ENCODE measurements at regions not wholly inside any gene's neighbourhood (a gene's known extent, or its start where the extent isn't known, plus 50 kb on each side); places are given as distances from the start of the nearest gene placed in this dataset.
A peak's percentile ranks its signal among the peaks of the same experiment; 100 is the strongest.

DNA sequence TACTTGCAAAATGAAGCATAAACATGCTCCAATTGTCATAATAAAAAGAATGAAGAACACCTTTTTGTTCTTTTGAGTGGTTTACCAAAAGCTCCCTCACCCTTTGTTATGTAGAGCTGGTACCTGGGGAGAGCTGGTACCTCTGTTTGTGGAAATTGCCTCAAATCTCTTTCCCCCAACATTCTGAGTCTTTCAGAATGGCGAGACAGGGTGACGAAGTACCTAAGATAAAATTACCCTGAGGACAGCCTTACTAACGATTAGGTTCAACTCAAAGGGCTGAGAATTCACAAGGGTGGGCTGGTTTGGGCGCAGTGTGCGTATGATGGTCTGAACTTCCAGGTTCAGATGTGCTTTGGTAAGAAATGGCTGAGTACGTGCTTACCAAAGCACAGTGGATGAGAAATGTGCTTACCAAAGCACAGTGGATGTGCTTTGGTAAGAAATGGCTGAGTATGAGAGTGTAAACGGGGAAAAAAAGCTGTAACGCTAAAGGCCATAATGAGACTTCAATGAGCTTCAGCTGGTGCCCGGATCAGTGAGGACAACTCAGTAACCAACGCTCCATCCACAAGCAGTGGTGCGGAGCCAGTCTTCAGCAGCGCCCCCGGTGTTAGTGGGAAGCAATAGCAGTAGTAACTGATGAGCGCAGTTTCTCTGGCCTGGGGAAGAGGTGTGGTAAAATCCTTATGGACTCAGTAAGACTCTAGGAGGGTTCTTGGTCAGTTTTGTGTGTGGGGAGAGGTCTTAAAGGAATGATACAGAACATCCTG is 72.3 kb upstream of the LRIG1 start:
- Histone ChIP-seq H3K27me3 (ENCODE audit: insufficient read depth, low read depth) (no peaks in the 10 kb centered on the region), H3K4me3 (no peak overlapping the region), H2AFZ (no peak overlapping the region), H3F3A (ENCODE audit: insufficient read depth, low read depth) (no peaks in the 10 kb centered on the region), H4K20me1 (ENCODE audit: insufficient read depth) (no peaks in the 10 kb centered on the region), H3K4me2 (no peak overlapping the region), H3K9me3 (ENCODE audit: insufficient read depth, low read depth) (no peaks in the 10 kb centered on the region), H3K79me2 (ENCODE audit: low read depth) (no peaks in the 10 kb centered on the region), H3K4me1 (replicated peaks; ENCODE audit: insufficient read depth) (no peaks in the 10 kb centered on the region), H3K36me3 (ENCODE audit: low read depth) (no peaks in the 10 kb centered on the region), H3K9me2 (ENCODE audit: insufficient read depth) (no peaks in the 10 kb centered on the region), H3K27ac (no peak overlapping the region)
- TF ChIP-seq CTCF (conservative IDR thresholded peaks at IDR 0.05) (peak; percentile 31; the same call in 1 of the 2 replicates), EZH2 (IDR thresholded peaks at IDR 0.05; ENCODE audit: low read depth) (no peak)
- POLR2A ChIA-PET (ENCODE audit: unreplicated experiment): no interaction called here
- CTCF ChIA-PET: no interaction called here
- intact Hi-C loops (cut with micrococcal nuclease; ENCODE audit: unreplicated experiment): no loop called here
- no peak for DNase-seq
- BruUV-seq (replicated peaks): no TSS peak

DNA sequence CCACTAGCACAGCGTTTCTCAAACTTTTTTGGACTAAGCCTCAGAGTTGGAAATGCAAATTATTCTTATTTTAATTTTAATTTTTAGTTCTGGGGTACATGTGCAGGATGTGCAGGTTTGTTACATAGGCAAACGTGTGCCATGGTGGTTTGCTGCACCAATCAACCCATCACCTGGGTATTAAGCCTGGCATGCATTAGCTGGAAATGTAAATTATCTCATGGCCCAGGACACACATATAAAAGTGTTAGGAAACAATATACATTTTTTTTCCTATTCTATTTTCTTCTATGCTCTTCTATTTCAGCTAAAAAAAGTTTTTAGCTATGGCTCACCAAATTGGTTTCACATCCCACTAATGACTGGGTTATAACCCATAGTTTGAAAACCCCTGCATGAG is 73.3 kb upstream of the LRIG1 start:
- no peak overlapping the region for H3K27ac ChIP-seq
- H2AFZ ChIP-seq: no peak overlapping the region
- H3K4me1 ChIP-seq (replicated peaks; ENCODE audit: insufficient read depth): no peaks in the 10 kb centered on the region
- no peaks in the 10 kb centered on the region for H3F3A ChIP-seq (ENCODE audit: insufficient read depth, low read depth)
- no peak overlapping the region for H3K4me3 ChIP-seq
- H3K9me3 ChIP-seq (ENCODE audit: insufficient read depth, low read depth): no peaks in the 10 kb centered on the region
- no peaks in the 10 kb centered on the region for H3K79me2 ChIP-seq (ENCODE audit: low read depth)
- no peaks in the 10 kb centered on the region for H3K27me3 ChIP-seq (ENCODE audit: insufficient read depth, low read depth)
- CTCF ChIA-PET: no interaction called here
- POLR2A ChIA-PET (ENCODE audit: unreplicated experiment): no interaction called here
- DNase-seq: no peak
- no peaks in the 10 kb centered on the region for H4K20me1 ChIP-seq (ENCODE audit: insufficient read depth)
- H3K9me2 ChIP-seq (ENCODE audit: insufficient read depth): no peaks in the 10 kb centered on the region
- BruUV-seq (replicated peaks): no TSS peak
- intact Hi-C loops (cut with micrococcal nuclease; ENCODE audit: unreplicated experiment): no loop called here
- TF ChIP-seq EZH2 (IDR thresholded peaks at IDR 0.05; ENCODE audit: low read depth): no peak
- TF ChIP-seq CTCF (conservative IDR thresholded peaks at IDR 0.05): no peak
- H3K36me3 ChIP-seq (ENCODE audit: low read depth): no peaks in the 10 kb centered on the region
- H3K4me2 ChIP-seq: no peak overlapping the region

GRCh38 chr3:66577426-66578203 is 76.8 kb upstream of the LRIG1 start:
- no TSS peak for BruUV-seq (replicated peaks)
- H2AFZ ChIP-seq: no peak overlapping the region
- H3K4me1 ChIP-seq (replicated peaks; ENCODE audit: insufficient read depth): no peaks in the 10 kb centered on the region
- TF ChIP-seq EZH2 (IDR thresholded peaks at IDR 0.05; ENCODE audit: low read depth) (no peak), CTCF (conservative IDR thresholded peaks at IDR 0.05) (no peak)
- H3K36me3 ChIP-seq (ENCODE audit: low read depth): no peaks in the 10 kb centered on the region
- intact Hi-C loops (cut with micrococcal nuclease; ENCODE audit: unreplicated experiment): no loop called here
- POLR2A ChIA-PET (ENCODE audit: unreplicated experiment): no interaction called here
- H4K20me1 ChIP-seq (ENCODE audit: insufficient read depth): no peaks in the 10 kb centered on the region
- DNase-seq: no peak
- no peaks in the 10 kb centered on the region for H3K27me3 ChIP-seq (ENCODE audit: insufficient read depth, low read depth)
- H3K4me2 ChIP-seq: no peak overlapping the region
- no peaks in the 10 kb centered on the region for H3F3A ChIP-seq (ENCODE audit: insufficient read depth, low read depth)
- no peaks in the 10 kb centered on the region for H3K9me2 ChIP-seq (ENCODE audit: insufficient read depth)
- H3K79me2 ChIP-seq (ENCODE audit: low read depth): no peaks in the 10 kb centered on the region
- H3K9me3 ChIP-seq (ENCODE audit: insufficient read depth, low read depth): no peaks in the 10 kb centered on the region
- no peak overlapping the region for H3K4me3 ChIP-seq
- CTCF ChIA-PET: no interaction called here
- H3K27ac ChIP-seq: no peak overlapping the region
